Astrocyte (in vitro differentiated cells and primary cell): ENCODE measurements at regions not wholly inside any gene's neighbourhood (a gene's known extent, or its start where the extent isn't known, plus 50 kb on each side); places are given as distances from the start of the nearest gene placed in this dataset.

Experiments used
- DNase-seq: peaks from one replicate; pipeline ENCODE4 v3.0.0-alpha.2; 2010; ENCODE audit warnings: low read depth
- FAIRE-seq: peaks from 2 replicates; lab custom pipeline; 2011; peaks lifted over from hg19 to GRCh38; lab: Jason Lieb, UNC
- H2AFZ ChIP-seq: 2 replicates; pipeline ENCODE4 v1.6.0; 2012; ENCODE audit warnings: low read depth, low read length, inconsistent platforms
- H3K27ac ChIP-seq: 2 replicates; pipeline ENCODE4 v1.5.1; 2011; ENCODE audit warnings: low read depth, low read length, inconsistent platforms
- H3K27me3 ChIP-seq: 2 replicates; pipeline ENCODE4 v1.6.0; 2011; ENCODE audit warnings: low read length, inconsistent platforms; ENCODE audit not compliant: insufficient read depth
- H3K36me3 ChIP-seq: 2 replicates; pipeline ENCODE4 v1.5.1; 2011; ENCODE audit warnings: low read length, inconsistent platforms; ENCODE audit not compliant: insufficient read depth
- H3K4me1 ChIP-seq: 2 replicates; pipeline ENCODE4 v1.5.1; 2011; ENCODE audit warnings: low read length, inconsistent platforms; ENCODE audit not compliant: insufficient read depth
- H3K4me2 ChIP-seq: 2 replicates; pipeline ENCODE4 v1.6.0; 2012; ENCODE audit warnings: low read length, inconsistent platforms
- H3K4me3 ChIP-seq: 2 replicates; pipeline ENCODE4 v1.5.1; 2011; ENCODE audit warnings: low read depth, mild to moderate bottlenecking, low read length, inconsistent platforms; ENCODE audit not compliant: insufficient read depth
- H3K79me2 ChIP-seq: 2 replicates; pipeline ENCODE4 v1.6.0; 2012; ENCODE audit warnings: mild to moderate bottlenecking, low read length, inconsistent platforms; ENCODE audit not compliant: insufficient read depth
- H3K9ac ChIP-seq: 2 replicates; pipeline ENCODE4 v1.6.0; 2012; ENCODE audit warnings: mild to moderate bottlenecking, low read length, inconsistent platforms
- H3K9me3 ChIP-seq: 2 replicates; pipeline ENCODE4 v1.5.1; 2012; ENCODE audit warnings: low read depth, mild to moderate bottlenecking, low read length, inconsistent platforms; ENCODE audit not compliant: insufficient read depth
- H4K20me1 ChIP-seq: 2 replicates; pipeline ENCODE4 v1.6.0; 2012; ENCODE audit warnings: low read length, inconsistent platforms; ENCODE audit not compliant: insufficient read depth
- H3K27ac Mint-ChIP-seq: one replicate; pipeline ENCODE4 v1.8.0; 2021; ENCODE audit warnings: mild to moderate bottlenecking, mixed read lengths; ENCODE audit not compliant: unreplicated experiment
- H3K27me3 Mint-ChIP-seq: one replicate; pipeline ENCODE4 v1.8.0; 2021; ENCODE audit warnings: low read depth, mixed read lengths; ENCODE audit not compliant: unreplicated experiment
- H3K36me3 Mint-ChIP-seq: one replicate; pipeline ENCODE4 v1.8.0; 2021; ENCODE audit warnings: low read depth, mixed read lengths; ENCODE audit not compliant: unreplicated experiment
- H3K4me1 Mint-ChIP-seq: one replicate; pipeline ENCODE4 v1.8.0; 2021; ENCODE audit warnings: low read depth, mixed read lengths; ENCODE audit not compliant: unreplicated experiment
- H3K4me3 Mint-ChIP-seq: one replicate; pipeline ENCODE4 v1.8.0; 2021; ENCODE audit warnings: mild to moderate bottlenecking, moderate library complexity, mixed read lengths; ENCODE audit not compliant: unreplicated experiment
- H3K9me3 Mint-ChIP-seq: one replicate; pipeline ENCODE4 v1.8.0; 2021; ENCODE audit warnings: mild to moderate bottlenecking, mixed read lengths; ENCODE audit not compliant: unreplicated experiment
- CTCF ChIP-seq: IDR thresholded peaks from 2 replicates; pipeline ENCODE4 v1.5.1; 2011; ENCODE audit warnings: low read depth, mild to moderate bottlenecking, inconsistent platforms, low read length, moderate library complexity; ENCODE audit not compliant: insufficient read depth
- EZH2 ChIP-seq: IDR thresholded peaks from 2 replicates; pipeline ENCODE4 v1.6.1; 2012; ENCODE audit warnings: mild to moderate bottlenecking, low read length, inconsistent platforms; ENCODE audit not compliant: insufficient read depth

GRCh38 chr18:22783245-22783644 is 149.9 kb upstream of the RBBP8 start:
- Histone ChIP-seq H3K9ac (no peak overlapping the region), H3K4me3 (no peak overlapping the region), H3K27me3 (peaks cover under 1% of the 10 kb centered on the region), H3K9me3 (no peaks in the 10 kb centered on the region), H4K20me1 (no peaks in the 10 kb centered on the region), H3K27ac (no peak overlapping the region), H3K4me1 (no peaks in the 10 kb centered on the region), H2AFZ (no peak overlapping the region), H3K79me2 (no peaks in the 10 kb centered on the region), H3K4me2 (no peak overlapping the region), H3K36me3 (no peaks in the 10 kb centered on the region)
- DNase-seq (no peak), FAIRE-seq (no peak)
- no peaks in the 10 kb centered on the region for H3K9me3 Mint-ChIP-seq
- H3K27ac Mint-ChIP-seq, result no peak overlapping the region
- H3K4me1 Mint-ChIP-seq, result no peaks in the 10 kb centered on the region
- peaks cover 2% of the 10 kb centered on the region for H3K27me3 Mint-ChIP-seq
- H3K4me3 Mint-ChIP-seq, result no peak overlapping the region
- TF ChIP-seq CTCF, result no peak
- TF ChIP-seq EZH2, result no peak
- no peaks in the 10 kb centered on the region for H3K36me3 Mint-ChIP-seq

- H3K36me3 ChIP-seq, result no peaks in the 10 kb centered on the region
- Mint-ChIP-seq H3K27me3 (peaks cover 2% of the 10 kb centered on the region), H3K4me3 (no peak overlapping the region), H3K27ac (no peak overlapping the region), H3K9me3 (no peaks in the 10 kb centered on the region), H3K4me1 (no peaks in the 10 kb centered on the region), H3K36me3 (no peaks in the 10 kb centered on the region)
- no peak overlapping the region for H3K9ac ChIP-seq
- no peaks in the 10 kb centered on the region for H3K9me3 ChIP-seq
- H3K27me3 ChIP-seq, result no peaks in the 10 kb centered on the region
- no peaks in the 10 kb centered on the region for H4K20me1 ChIP-seq
- FAIRE-seq (no peak), DNase-seq (no peak)
- H3K27ac ChIP-seq, result no peak overlapping the region
- TF ChIP-seq CTCF, result no peak
- no peak for TF ChIP-seq EZH2
- H3K79me2 ChIP-seq, result no peaks in the 10 kb centered on the region
- no peak overlapping the region for H3K4me3 ChIP-seq
- H2AFZ ChIP-seq, result no peak overlapping the region
- H3K4me2 ChIP-seq, result no peak overlapping the region
- no peaks in the 10 kb centered on the region for H3K4me1 ChIP-seq
These were observed 149.5 kb upstream of the RBBP8 start for GRCh38 chr18:22783662-22784076.

GRCh38 chr18:22789052-22789451 is 144.1 kb upstream of the RBBP8 start:
- Histone ChIP-seq H3K4me2 (no peak overlapping the region), H2AFZ (peak overlapping the region; percentile 13), H3K4me3 (no peak overlapping the region), H3K27ac (no peak overlapping the region), H3K9me3 (no peaks in the 10 kb centered on the region), H3K79me2 (no peaks in the 10 kb centered on the region), H3K4me1 (no peaks in the 10 kb centered on the region), H4K20me1 (no peaks in the 10 kb centered on the region), H3K27me3 (no peaks in the 10 kb centered on the region), H3K36me3 (no peaks in the 10 kb centered on the region), H3K9ac (no peak overlapping the region)
- Mint-ChIP-seq H3K36me3 (no peaks in the 10 kb centered on the region), H3K4me3 (no peak overlapping the region), H3K4me1 (peaks cover 7% of the 10 kb centered on the region), H3K27me3 (no peaks in the 10 kb centered on the region), H3K9me3 (no peaks in the 10 kb centered on the region), H3K27ac (no peak overlapping the region)
- TF ChIP-seq CTCF (no peak), EZH2 (no peak)
- FAIRE-seq (no peak), DNase-seq (no peak)
